ENCODE measurements at regions not wholly inside any gene's neighbourhood (a gene's known extent, or its start where the extent isn't known, plus 50 kb on each side); places are given as distances from the start of the nearest gene placed in this dataset.
"Not testable (repeated sequence)": the region's sequence is repeated elsewhere in the genome, so short reads cannot be mapped to it uniquely, and the experiment has no call there.

- not testable (repeated sequence) for TF ChIP-seq CTCF, POLR2A (IDR thresholded peaks at IDR 0.05)
Measured at GRCh38 chr5:98342958-98343660, 430.4 kb upstream of the RGMB start.
